ENCODE measurements at regions not wholly inside any gene's neighbourhood (a gene's known extent, or its start where the extent isn't known, plus 50 kb on each side); places are given as distances from the start of the nearest gene placed in this dataset.

DNA sequence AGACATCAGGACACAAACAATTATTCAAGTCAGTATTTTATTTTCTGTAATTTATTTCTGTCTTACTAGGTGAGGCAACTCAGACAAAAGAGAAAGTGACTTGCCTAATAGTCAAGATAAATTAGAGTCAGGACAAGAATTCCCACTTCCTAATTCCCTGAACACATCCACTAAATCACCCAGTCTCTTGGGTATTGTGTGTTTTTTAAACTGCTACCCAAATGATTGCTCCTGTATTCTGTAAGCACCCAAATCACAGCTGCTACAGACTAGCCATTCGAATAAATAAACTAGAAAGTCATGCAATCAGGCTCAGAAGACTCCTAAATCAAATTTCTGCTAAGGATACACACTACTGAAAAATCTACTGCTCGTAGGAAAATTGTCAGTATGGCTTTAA, 263.0 kb downstream of the DUSP6 start:
- TF ChIP-seq, protein P1, sequence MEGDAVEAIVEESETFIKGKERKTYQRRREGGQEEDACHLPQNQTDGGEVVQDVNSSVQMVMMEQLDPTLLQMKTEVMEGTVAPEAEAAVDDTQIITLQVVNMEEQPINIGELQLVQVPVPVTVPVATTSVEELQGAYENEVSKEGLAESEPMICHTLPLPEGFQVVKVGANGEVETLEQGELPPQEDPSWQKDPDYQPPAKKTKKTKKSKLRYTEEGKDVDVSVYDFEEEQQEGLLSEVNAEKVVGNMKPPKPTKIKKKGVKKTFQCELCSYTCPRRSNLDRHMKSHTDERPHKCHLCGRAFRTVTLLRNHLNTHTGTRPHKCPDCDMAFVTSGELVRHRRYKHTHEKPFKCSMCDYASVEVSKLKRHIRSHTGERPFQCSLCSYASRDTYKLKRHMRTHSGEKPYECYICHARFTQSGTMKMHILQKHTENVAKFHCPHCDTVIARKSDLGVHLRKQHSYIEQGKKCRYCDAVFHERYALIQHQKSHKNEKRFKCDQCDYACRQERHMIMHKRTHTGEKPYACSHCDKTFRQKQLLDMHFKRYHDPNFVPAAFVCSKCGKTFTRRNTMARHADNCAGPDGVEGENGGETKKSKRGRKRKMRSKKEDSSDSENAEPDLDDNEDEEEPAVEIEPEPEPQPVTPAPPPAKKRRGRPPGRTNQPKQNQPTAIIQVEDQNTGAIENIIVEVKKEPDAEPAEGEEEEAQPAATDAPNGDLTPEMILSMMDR (IDR thresholded peaks at IDR 0.05; ENCODE audit: low read length): no peak
- no peak for TF ChIP-seq EZH2phosphoT487 (IDR thresholded peaks at IDR 0.05; ENCODE audit: low read length)

Data from MM.1S (cell line).